ENCODE measurements at regions not wholly inside any gene's neighbourhood (a gene's known extent, or its start where the extent isn't known, plus 50 kb on each side); places are given as distances from the start of the nearest gene placed in this dataset.

- CTCF ChIA-PET, result interaction anchor here (1.6 kb wide), 1 partner anchor 674 kb away, joined by 3 read pairs; no protein-coding TSS in a partner anchor
Observed at GRCh38 chr14:30221546-30221945, 293.9 kb upstream of the PRKD1 start.

More at GRCh38 chr14:30221546-30221945, 293.9 kb upstream of the PRKD1 start:
- Histone ChIP-seq H3K9me3 (no peaks in the 10 kb centered on the region), H3K36me3 (replicated peaks in 1 of 2; ENCODE audit: control insufficient read depth in 1 of 2, insufficient read depth in 2 of 2, low read length in 1 of 2) (no peaks in the 10 kb centered on the region), H3K9ac (no peak overlapping the region), H3K27ac (ENCODE audit: low read depth in 2 of 2, low read length in 1 of 2) (no peak overlapping the region), H3K9me2 (no peaks in the 10 kb centered on the region), H3K79me2 (ENCODE audit: insufficient read depth) (no peaks in the 10 kb centered on the region), H3K4me3 (ENCODE audit: low read depth in 2 of 2, low read length in 1 of 2) (no peak overlapping the region), H4K20me1 (ENCODE audit: insufficient read depth) (no peaks in the 10 kb centered on the region), H2AFZ (ENCODE audit: low read depth) (no peak overlapping the region), H3K27me3 (ENCODE audit: insufficient read depth) (peaks cover 12% of the 10 kb centered on the region; the same call in 1 of the 2 replicates), H3F3A (replicated peaks; ENCODE audit: insufficient read depth) (peaks cover 10% of the 10 kb centered on the region), H3K4me1 (ENCODE audit: control insufficient read depth in 1 of 2, insufficient read depth in 2 of 2, low read depth in 1 of 2, low read length in 1 of 2) (peaks cover 4% of the 10 kb centered on the region in 2 experiments), H3K4me2 (no peak overlapping the region)
- POLR2A ChIA-PET, result no interaction called here
- WGBS (ENCODE audit: low lambda C conversion rate), result 33% methylated on average over 7 of the region's 7 CpGs
- TF ChIP-seq FOXJ3 (CRISPR knock-in tag; IDR thresholded peaks at IDR 0.05) (no peak), IRF3 (IDR thresholded peaks at IDR 0.05; ENCODE audit: low read depth, low read length) (no peak), ELF1 (IDR thresholded peaks at IDR 0.05) (no peak), NFIC (IDR thresholded peaks at IDR 0.05; ENCODE audit: borderline replicate concordance) (no peak), GABPA (IDR thresholded peaks at IDR 0.05; ENCODE audit: low read depth) (no peak), RXRA (IDR thresholded peaks at IDR 0.05; ENCODE audit: borderline replicate concordance, low read depth) (no peak), YY1 (IDR thresholded peaks at IDR 0.05; ENCODE audit: low read depth) (no peak), REST (IDR thresholded peaks at IDR 0.05; ENCODE audit: low read depth, low read length) (no peak), PBX3 (IDR thresholded peaks at IDR 0.05) (no peak), TCF12 (IDR thresholded peaks at IDR 0.05) (no peak), MEF2A (IDR thresholded peaks at IDR 0.05; ENCODE audit: borderline replicate concordance, low read depth) (no peak), TAF1 (IDR thresholded peaks at IDR 0.05; ENCODE audit: borderline replicate concordance, low read depth, low read length) (no peak), JUND (IDR thresholded peaks at IDR 0.05) (no peak), GATA2 (CRISPR knock-in tag; IDR thresholded peaks at IDR 0.05) (no peak), EZH2phosphoT487 (IDR thresholded peaks at IDR 0.05; ENCODE audit: borderline replicate concordance, low read depth) (no peak), POLR2AphosphoS5 (IDR thresholded peaks at IDR 0.05; ENCODE audit: low read depth, low read length) (no peak), SMC3 (IDR thresholded peaks at IDR 0.05; ENCODE audit: low read depth, low read length) (no peak), RCOR1 (IDR thresholded peaks at IDR 0.05; ENCODE audit: low read length) (no peak), TEAD4 (IDR thresholded peaks at IDR 0.05; ENCODE audit: borderline replicate concordance, insufficient read depth) (no peak), FOXM1 (IDR thresholded peaks at IDR 0.05; ENCODE audit: low read depth) (no peak)
- no peak for DNase-seq

Measured in SK-N-SH (cell line).